ENCODE measurements at regions not wholly inside any gene's neighbourhood (a gene's known extent, or its start where the extent isn't known, plus 50 kb on each side); places are given as distances from the start of the nearest gene placed in this dataset.

- no peak for DNase-seq (ENCODE audit: low spot score)
These were observed 63.1 kb upstream of the STEAP1B start for GRCh38 chr7:22563032-22563501.

- DNase-seq (ENCODE audit: low spot score), result no peak
These were observed 62.1 kb upstream of the STEAP1B start for GRCh38 chr7:22561895-22562593.

GRCh38 chr7:22561321-22561811, 61.4 kb upstream of the STEAP1B start:
- peak; percentile 93 for DNase-seq (ENCODE audit: low spot score)

GRCh38 chr7:22559829-22560489, 60.0 kb upstream of the STEAP1B start:
- DNase-seq (ENCODE audit: low spot score), result peak; percentile 83

- DNase-seq (ENCODE audit: low spot score), result no peak
These were observed 57.2 kb upstream of the STEAP1B start for GRCh38 chr7:22557167-22557566.

- DNase-seq (ENCODE audit: low spot score), result no peak
These were observed 55.5 kb upstream of the STEAP1B start for GRCh38 chr7:22555476-22555875.

GRCh38 chr7:22554184-22554583, 54.2 kb upstream of the STEAP1B start:
- DNase-seq (ENCODE audit: low spot score), result no peak

GRCh38 chr7:22551768-22552513, 52.0 kb upstream of the STEAP1B start:
- DNase-seq (ENCODE audit: low spot score), result no peak

- no peak for DNase-seq (ENCODE audit: low spot score)
These were observed 50.6 kb upstream of the STEAP1B start for GRCh38 chr7:22550514-22551030.

GRCh38 chr7:22549667-22550513, 49.9 kb upstream of the STEAP1B start:
- DNase-seq (ENCODE audit: low spot score), result peak; percentile 31
